ENCODE measurements at regions not wholly inside any gene's neighbourhood (a gene's known extent, or its start where the extent isn't known, plus 50 kb on each side); places are given as distances from the start of the nearest gene placed in this dataset.

DNA sequence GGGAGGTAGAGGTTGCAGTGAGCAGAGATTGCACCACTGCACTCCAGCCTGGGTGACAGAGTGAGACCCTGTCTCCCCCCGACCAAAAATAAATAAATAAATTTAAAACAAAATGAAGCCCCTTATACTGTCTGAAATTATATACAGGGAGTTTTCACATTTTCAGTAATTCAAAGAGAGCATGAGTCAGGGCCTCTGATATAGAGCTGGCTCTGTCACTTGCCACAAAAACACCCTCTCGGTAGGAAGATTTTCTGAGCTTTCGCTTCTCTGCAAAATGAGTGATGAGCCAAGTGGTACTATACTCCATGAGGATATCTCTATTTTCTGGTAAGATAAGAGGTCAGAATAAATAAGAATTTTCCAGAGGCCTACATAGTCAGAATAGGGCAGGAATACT is 462.9 kb downstream of the COG6 start:
- no peaks in the 10 kb centered on the region for H3K4me1 ChIP-seq (ENCODE audit: control insufficient read depth in 1 of 2, insufficient read depth in 1 of 2, low read depth in 1 of 2, low read length in 1 of 2)
- H3K4me3 ChIP-seq (ENCODE audit: low read depth in 1 of 2, low read length in 1 of 2) = no peak overlapping the region
- no peak overlapping the region for H3K27ac ChIP-seq
- H3K27me3 ChIP-seq = no peaks in the 10 kb centered on the region
- TF ChIP-seq, protein P1, sequence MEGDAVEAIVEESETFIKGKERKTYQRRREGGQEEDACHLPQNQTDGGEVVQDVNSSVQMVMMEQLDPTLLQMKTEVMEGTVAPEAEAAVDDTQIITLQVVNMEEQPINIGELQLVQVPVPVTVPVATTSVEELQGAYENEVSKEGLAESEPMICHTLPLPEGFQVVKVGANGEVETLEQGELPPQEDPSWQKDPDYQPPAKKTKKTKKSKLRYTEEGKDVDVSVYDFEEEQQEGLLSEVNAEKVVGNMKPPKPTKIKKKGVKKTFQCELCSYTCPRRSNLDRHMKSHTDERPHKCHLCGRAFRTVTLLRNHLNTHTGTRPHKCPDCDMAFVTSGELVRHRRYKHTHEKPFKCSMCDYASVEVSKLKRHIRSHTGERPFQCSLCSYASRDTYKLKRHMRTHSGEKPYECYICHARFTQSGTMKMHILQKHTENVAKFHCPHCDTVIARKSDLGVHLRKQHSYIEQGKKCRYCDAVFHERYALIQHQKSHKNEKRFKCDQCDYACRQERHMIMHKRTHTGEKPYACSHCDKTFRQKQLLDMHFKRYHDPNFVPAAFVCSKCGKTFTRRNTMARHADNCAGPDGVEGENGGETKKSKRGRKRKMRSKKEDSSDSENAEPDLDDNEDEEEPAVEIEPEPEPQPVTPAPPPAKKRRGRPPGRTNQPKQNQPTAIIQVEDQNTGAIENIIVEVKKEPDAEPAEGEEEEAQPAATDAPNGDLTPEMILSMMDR (IDR thresholded peaks at IDR 0.05) = no peak
- H3K9me3 ChIP-seq = no peaks in the 10 kb centered on the region
- H3K36me3 ChIP-seq = no peaks in the 10 kb centered on the region

DNA sequence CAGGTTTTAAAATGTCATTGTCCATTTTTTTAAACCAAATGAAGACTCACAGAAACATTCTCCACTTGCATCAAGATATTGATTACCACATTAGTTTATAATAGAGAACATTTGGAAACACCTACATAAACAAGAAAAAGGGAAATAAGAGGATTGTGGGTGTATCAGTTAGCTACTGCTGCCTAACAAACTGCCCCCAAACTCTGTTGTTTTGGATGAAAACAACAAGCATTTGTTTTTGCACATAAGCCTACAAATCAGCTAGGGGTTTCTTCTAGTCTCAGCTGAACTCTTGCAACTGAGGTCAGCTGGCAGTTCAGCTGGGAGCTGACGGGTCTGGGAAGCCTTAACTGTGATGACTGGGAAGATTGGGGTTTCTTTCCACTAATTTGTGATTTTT is 464.4 kb downstream of the COG6 start:
- TF ChIP-seq, protein P1 (IDR thresholded peaks at IDR 0.05) = no peak
- no peak overlapping the region for H3K4me3 ChIP-seq (ENCODE audit: low read depth in 1 of 2, low read length in 1 of 2)
- H3K9me3 ChIP-seq = no peaks in the 10 kb centered on the region
- H3K27ac ChIP-seq = no peak overlapping the region
- no peaks in the 10 kb centered on the region for H3K36me3 ChIP-seq
- no peaks in the 10 kb centered on the region for H3K27me3 ChIP-seq
- no peaks in the 10 kb centered on the region for H3K4me1 ChIP-seq (ENCODE audit: control insufficient read depth in 1 of 2, insufficient read depth in 1 of 2, low read depth in 1 of 2, low read length in 1 of 2)

DNA sequence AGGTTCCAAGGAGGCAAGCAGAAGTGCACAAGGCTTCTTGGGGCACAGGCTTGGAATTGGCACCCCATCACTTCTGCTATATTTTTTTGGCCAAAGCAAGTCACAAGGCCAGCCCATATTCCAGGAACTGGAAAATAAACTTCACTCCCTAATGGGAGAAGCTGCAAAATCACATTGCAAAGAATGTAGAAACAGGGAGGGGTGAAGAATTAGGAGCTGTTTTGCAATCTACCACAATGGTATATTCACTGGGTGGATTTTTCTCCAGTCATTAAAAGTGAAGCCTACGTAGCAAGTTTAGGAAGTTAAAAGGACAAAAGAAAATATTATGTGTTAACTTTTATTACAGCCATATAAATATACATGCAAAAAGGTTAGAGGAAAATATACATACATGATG is 464.8 kb downstream of the COG6 start:
- no peak overlapping the region for H3K4me3 ChIP-seq (ENCODE audit: low read depth in 1 of 2, low read length in 1 of 2)
- H3K27me3 ChIP-seq = no peaks in the 10 kb centered on the region
- H3K27ac ChIP-seq = no peak overlapping the region
- no peaks in the 10 kb centered on the region for H3K4me1 ChIP-seq (ENCODE audit: control insufficient read depth in 1 of 2, insufficient read depth in 1 of 2, low read depth in 1 of 2, low read length in 1 of 2)
- TF ChIP-seq, protein P1 (IDR thresholded peaks at IDR 0.05) = no peak
- H3K36me3 ChIP-seq = no peaks in the 10 kb centered on the region
- H3K9me3 ChIP-seq = no peaks in the 10 kb centered on the region

DNA sequence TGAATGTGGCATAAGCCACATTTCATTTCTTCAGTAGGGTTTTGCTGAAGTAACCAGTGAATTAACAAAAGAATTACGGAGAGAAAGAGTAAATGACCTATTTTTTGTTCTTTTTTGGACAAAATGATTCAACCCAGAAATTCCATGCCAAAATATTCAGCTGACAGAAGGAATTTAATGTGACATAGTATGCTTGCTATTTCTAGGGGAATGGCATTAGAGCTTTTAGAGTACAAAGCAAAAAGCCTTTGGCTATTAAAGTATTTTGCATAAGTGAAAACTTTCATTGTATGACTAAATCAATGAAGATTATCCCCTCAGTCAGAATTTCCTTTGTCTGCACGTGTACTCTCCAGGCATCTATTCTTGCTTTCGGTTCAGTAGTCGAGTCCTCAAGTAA is 465.3 kb downstream of the COG6 start:
- no peaks in the 10 kb centered on the region for H3K27me3 ChIP-seq
- H3K36me3 ChIP-seq = no peaks in the 10 kb centered on the region
- TF ChIP-seq, protein P1 (IDR thresholded peaks at IDR 0.05) = no peak
- H3K4me1 ChIP-seq (ENCODE audit: control insufficient read depth in 1 of 2, insufficient read depth in 1 of 2, low read depth in 1 of 2, low read length in 1 of 2) = no peaks in the 10 kb centered on the region
- H3K27ac ChIP-seq = no peak overlapping the region
- H3K4me3 ChIP-seq (ENCODE audit: low read depth in 1 of 2, low read length in 1 of 2) = no peak overlapping the region
- H3K9me3 ChIP-seq = no peaks in the 10 kb centered on the region

DNA sequence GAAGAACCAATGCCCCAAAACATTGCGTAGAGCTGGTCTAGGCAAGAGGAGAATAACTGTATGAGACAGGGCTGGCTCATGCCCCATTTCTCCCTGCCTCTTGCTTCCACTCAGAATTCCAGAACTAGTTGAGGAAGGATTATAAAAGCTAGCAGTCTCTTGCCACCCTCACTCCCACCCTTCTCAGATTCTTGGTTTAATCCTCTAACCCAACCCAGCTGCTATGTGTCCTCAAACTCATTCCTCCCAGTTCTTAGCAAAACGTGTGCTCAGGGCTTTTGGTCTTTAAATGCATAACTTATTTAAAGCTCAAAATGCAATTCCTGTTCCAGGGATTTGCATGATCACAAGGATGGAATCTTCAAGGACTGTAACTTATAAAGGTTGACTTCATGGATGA is 466.3 kb downstream of the COG6 start:
- Histone ChIP-seq H3K4me3 (ENCODE audit: low read depth in 1 of 2, low read length in 1 of 2) (no peak overlapping the region), H3K36me3 (no peaks in the 10 kb centered on the region), H3K4me1 (ENCODE audit: control insufficient read depth in 1 of 2, insufficient read depth in 1 of 2, low read depth in 1 of 2, low read length in 1 of 2) (no peaks in the 10 kb centered on the region), H3K9me3 (no peaks in the 10 kb centered on the region), H3K27ac (no peak overlapping the region), H3K27me3 (no peaks in the 10 kb centered on the region)
- TF ChIP-seq, protein P1 (IDR thresholded peaks at IDR 0.05) = no peak
